RWPE1 (cell line): ENCODE measurements at regions not wholly inside any gene's neighbourhood (a gene's known extent, or its start where the extent isn't known, plus 50 kb on each side); places are given as distances from the start of the nearest gene placed in this dataset.
A peak's percentile ranks its signal among the peaks of the same experiment; 100 is the strongest.
"Not testable (repeated sequence)": the region's sequence is repeated elsewhere in the genome, so short reads cannot be mapped to it uniquely, and the experiment has no call there.

Experiments
- CTCF ChIA-PET: fragments of 350-600 bp; sonication (Branson Sonifier 250); formaldehyde crosslinking; extraction: SDS; loops from one replicate; lab custom pipeline; 2021; lab: Yijun Ruan, JAX
- POLR2A ChIA-PET: fragments of 400-600 bp; formaldehyde crosslinking; extraction: SDS; loops from one replicate; lab custom pipeline; 2020; ENCODE audit warnings: antibody characterized with exemption; ENCODE audit not compliant: low non-redundant PET; lab: Yijun Ruan, JAX
- DNase-seq: peaks from one replicate; pipeline ENCODE4 v3.0.0; 2012; ENCODE audit warnings: low spot score
- H3K27ac ChIP-seq: fragments of 450-650 bp; 2 replicates; pipeline ENCODE4 v1.5.1; 2017
- TF ChIP-seq, protein P1 (sequence below): fragments of 450-650 bp; conservative IDR thresholded peaks from 2 replicates; pipeline ENCODE4 v1.5.1; 2017; ENCODE audit warnings: low read depth, mild to moderate bottlenecking

DNA sequence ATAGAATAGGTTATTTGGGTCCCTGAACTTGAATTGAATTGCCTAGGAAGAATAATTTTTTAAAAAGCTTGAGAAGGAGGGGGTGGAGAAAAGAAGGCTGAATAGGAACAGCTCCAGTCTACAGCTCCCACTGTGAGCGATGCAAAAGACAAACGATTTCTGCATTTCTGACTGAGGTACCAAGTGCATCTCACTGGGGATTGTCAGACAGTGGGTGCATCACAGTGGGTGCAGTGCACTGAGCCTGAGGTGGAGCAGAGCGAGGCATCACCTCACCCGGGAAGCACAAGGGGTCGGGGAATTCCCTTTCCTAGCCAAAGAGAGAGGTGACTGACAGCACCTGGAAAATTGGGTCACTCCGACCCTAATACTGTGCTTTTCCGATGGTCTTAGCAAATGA lies 782.2 kb upstream of the RGMB start:
- DNase-seq = no peak
- no peak overlapping the region for H3K27ac ChIP-seq
- TF ChIP-seq, protein P1, sequence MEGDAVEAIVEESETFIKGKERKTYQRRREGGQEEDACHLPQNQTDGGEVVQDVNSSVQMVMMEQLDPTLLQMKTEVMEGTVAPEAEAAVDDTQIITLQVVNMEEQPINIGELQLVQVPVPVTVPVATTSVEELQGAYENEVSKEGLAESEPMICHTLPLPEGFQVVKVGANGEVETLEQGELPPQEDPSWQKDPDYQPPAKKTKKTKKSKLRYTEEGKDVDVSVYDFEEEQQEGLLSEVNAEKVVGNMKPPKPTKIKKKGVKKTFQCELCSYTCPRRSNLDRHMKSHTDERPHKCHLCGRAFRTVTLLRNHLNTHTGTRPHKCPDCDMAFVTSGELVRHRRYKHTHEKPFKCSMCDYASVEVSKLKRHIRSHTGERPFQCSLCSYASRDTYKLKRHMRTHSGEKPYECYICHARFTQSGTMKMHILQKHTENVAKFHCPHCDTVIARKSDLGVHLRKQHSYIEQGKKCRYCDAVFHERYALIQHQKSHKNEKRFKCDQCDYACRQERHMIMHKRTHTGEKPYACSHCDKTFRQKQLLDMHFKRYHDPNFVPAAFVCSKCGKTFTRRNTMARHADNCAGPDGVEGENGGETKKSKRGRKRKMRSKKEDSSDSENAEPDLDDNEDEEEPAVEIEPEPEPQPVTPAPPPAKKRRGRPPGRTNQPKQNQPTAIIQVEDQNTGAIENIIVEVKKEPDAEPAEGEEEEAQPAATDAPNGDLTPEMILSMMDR = no peak
- CTCF ChIA-PET = interaction anchor here (0.6 kb wide), 1 partner anchor 610 kb away, joined by 6 read pairs; no protein-coding TSS in a partner anchor
- POLR2A ChIA-PET = no interaction called here

DNA sequence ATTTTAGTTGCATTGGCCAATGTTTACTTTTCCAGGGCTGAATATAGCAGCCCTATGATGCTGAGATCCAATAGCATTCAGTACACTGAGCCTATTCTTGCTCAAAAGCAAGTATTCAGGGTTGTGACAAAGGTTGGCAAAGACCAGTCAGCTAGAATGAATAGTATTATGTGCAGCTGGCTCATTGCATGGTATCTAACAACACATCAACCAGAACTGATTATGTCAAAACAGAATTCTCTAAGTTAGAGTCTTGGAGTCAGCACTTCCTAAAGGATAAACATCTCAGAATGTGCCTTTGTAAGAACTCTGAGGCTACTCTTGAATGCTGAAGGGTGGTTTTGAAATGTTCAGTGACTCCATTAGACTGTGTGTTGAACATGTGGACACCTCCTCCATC lies 774.5 kb upstream of the RGMB start:
- no peak for DNase-seq
- CTCF ChIA-PET = no interaction called here

DNA sequence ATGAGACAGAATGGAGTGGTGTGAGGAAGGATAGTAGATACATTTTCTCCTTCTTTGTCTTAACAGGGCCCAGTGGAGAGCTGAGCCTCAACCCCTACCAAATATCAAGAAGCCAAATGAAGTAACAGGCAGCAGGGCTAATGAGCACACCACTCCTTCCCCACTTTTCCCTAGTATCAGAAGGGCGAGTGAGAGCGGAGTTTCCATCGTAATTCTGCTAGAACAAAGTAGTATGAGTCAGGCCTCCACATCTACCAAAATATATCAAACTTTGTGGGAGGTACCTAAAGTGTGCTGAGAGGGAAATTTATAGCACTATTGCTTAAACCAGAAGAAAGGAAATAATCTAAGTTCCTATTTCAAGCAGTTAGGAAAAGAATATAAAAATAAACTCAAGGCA lies 769.0 kb upstream of the RGMB start:
- POLR2A ChIA-PET = no interaction called here
- TF ChIP-seq, protein P1 = no peak
- H3K27ac ChIP-seq = no peak overlapping the region
- CTCF ChIA-PET = no interaction called here
- DNase-seq = no peak

More for the DNA sequence above, 774.5 kb upstream of the RGMB start:
- POLR2A ChIA-PET = no interaction called here
- TF ChIP-seq, protein P1 = no peak
- H3K27ac ChIP-seq = no peak overlapping the region

DNA sequence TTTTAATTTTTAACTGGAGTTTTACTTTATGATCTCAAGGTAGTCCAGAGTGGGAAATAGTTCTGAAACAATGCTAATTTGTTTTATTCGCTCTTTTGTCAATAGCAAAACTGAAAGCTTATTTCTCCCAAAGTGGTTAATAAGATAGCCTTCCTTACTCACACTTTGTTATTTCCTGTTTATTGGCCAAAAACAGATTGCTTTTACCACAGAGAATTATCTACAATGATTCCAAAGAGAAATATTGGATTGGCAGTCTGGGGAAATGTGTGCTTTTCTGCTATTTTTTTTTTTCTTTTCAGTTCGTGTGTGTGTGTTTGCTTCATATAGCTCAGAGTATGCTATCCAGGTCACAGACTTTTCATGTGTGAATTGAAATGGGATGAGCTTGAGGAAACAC lies 756.7 kb upstream of the RGMB start:
- H3K27ac ChIP-seq = no peak overlapping the region
- TF ChIP-seq, protein P1 = no peak
- ChIA-PET CTCF (interaction anchor here (0.6 to 0.7 kb wide), 2 partner anchors 248 to 719 kb away, joined by 3 read pairs; no protein-coding TSS in a partner anchor), POLR2A (no interaction called here)
- no peak for DNase-seq

DNA sequence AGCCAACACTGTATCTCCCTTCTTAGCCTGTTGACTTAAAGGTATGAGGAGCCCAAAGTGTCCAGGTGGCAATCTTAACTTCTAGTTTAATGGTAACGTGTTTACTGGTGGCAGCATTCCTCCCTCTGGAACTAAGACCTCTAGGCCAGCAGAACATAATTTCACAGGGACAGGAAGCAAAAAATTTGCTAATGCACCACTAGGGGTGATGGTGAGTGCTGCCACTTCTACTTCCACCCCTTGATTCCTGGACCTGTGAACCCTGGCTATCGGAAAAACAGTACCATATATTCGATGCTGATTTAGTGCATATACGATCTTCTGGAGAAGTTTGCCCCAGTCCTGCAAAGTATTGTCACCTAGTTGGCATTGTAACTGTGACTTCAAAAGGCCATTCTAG lies 743.2 kb upstream of the RGMB start:
- DNase-seq, POLR2A ChIA-PET: not testable (repeated sequence)

DNA sequence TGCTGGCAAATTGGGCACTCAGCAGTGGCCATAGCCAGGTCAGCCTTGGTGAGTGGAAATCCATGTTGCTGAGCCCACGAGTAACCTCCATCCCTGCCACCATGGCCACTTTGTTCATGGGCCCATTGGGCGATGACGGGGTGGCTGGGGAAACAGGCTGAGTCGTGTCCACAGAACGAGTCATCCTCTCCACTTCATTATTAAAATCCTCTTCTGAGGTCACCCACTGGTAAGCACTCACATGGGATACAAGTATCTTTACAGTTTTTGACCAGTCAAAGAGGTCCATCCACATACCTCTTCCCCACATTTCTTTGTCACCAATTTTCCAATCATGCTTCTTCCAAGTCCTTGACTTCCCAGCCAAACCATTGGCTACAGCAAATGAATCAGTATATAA lies 742.4 kb upstream of the RGMB start:
- POLR2A ChIA-PET, DNase-seq: not testable (repeated sequence)
- H3K27ac ChIP-seq = peak overlapping the region; percentile 56
- CTCF ChIA-PET = interaction anchor here (0.7 kb wide), 1 partner anchor 765 kb away, joined by 5 read pairs; no protein-coding TSS in a partner anchor

More for the DNA sequence above, 743.2 kb upstream of the RGMB start:
- CTCF ChIA-PET, H3K27ac ChIP-seq: not testable (repeated sequence)

DNA sequence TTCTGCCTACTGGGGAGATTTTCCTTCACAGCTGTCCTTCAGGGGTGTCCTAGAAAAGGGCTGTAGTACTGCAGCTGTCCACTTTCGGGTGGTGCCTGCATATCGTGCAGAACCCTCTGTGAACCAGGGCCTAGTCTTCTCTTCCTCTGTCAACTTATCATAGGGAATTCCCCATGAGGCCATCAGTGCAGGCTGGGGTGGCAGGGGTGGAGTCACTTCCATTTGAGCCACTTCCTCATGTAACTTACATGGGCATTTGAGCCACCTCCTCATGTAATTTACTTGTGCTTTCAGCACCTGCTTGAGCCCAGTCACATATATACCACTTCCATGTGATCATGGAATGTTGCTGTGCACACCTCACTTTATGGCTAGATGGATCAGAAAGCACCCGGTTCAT lies 742.0 kb upstream of the RGMB start:
- peak overlapping the region; percentile 56 for H3K27ac ChIP-seq
- POLR2A ChIA-PET = no interaction called here
- TF ChIP-seq, protein P1 = no peak
- DNase-seq = no peak
- CTCF ChIA-PET = interaction anchor here (0.7 kb wide), 1 partner anchor 765 kb away, joined by 5 read pairs; no protein-coding TSS in a partner anchor

DNA sequence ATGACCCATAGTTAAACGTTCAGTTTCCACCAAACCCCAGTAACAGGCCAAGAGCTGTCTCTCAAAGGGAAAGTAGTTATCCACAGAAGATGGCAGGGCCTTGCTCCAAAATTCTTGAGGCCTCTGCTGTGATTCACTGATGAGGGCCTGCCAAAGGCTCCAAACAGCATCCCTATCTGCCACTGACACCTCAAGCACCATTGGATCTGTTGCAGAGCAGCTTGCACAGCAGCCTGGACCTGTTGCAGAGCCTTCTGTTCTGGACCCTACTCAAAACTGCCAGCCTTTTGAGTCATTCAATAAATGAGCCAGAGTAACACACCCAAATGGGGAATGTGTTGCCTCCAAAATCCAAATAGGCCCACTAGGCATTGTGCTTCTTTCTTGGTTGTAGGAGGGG lies 741.5 kb upstream of the RGMB start:
- DNase-seq = no peak
- POLR2A ChIA-PET = no interaction called here
- CTCF ChIA-PET = no interaction called here
- peak overlapping the region; percentile 56 for H3K27ac ChIP-seq
- TF ChIP-seq, protein P1 = no peak
